HL-60 (cell line): ENCODE measurements at regions not wholly inside any gene's neighbourhood (a gene's known extent, or its start where the extent isn't known, plus 50 kb on each side); places are given as distances from the start of the nearest gene placed in this dataset.

Experiments
- DNase-seq, 2 experiments: peaks; one replicate each; pipeline ENCODE4 v3.0.0-alpha.2; 2010 to 2020; ENCODE audit warnings: low read depth in 1 of 2, low spot score in 1 of 2
- H3K27ac ChIP-seq: fragments of 250-450 bp; sonication (Bioruptor Pico); replicated peaks from 2 replicates; pipeline ENCODE4 v1.5.1; 2020; ENCODE audit warnings: mild to moderate bottlenecking, moderate library complexity
- H3K27me3 ChIP-seq: fragments of 250-450 bp; sonication (Bioruptor Pico); 2 replicates; pipeline ENCODE4 v1.5.1; 2021; ENCODE audit warnings: mild to moderate bottlenecking, moderate library complexity; ENCODE audit not compliant: insufficient read depth, poor library complexity, severe bottlenecking
- H3K4me3 ChIP-seq: replicated peaks from 2 replicates; pipeline ENCODE4 v1.5.1; 2011; ENCODE audit warnings: mild to moderate bottlenecking, control low read depth, low read length; ENCODE audit not compliant: insufficient read depth
- CTCF ChIP-seq: IDR thresholded peaks from one replicate; pipeline ENCODE4 v1.5.1; 2011; ENCODE audit warnings: low read length, control low read depth, inconsistent platforms; ENCODE audit not compliant: insufficient read depth
- GABPA ChIP-seq: IDR thresholded peaks from 2 replicates; pipeline ENCODE4 v1.6.1; 2012; ENCODE audit warnings: low read depth
- POLR2AphosphoS5 ChIP-seq: IDR thresholded peaks from 2 replicates; pipeline ENCODE4 v1.6.1; 2012; ENCODE audit warnings: low read depth
- REST ChIP-seq: IDR thresholded peaks from 2 replicates; pipeline ENCODE4 v1.6.1; 2012; ENCODE audit warnings: low read depth; ENCODE audit not compliant: insufficient replicate concordance
- SPI1 ChIP-seq: IDR thresholded peaks from 2 replicates; pipeline ENCODE4 v1.6.1; 2012; ENCODE audit warnings: low read depth, mild to moderate bottlenecking, borderline replicate concordance

GRCh38 chr9:84170521-84171141, 169.9 kb downstream of the SLC28A3 start:
- Histone ChIP-seq H3K27ac (no peak overlapping the region), H3K4me3 (no peak overlapping the region), H3K27me3 (no peaks in the 10 kb centered on the region)
- TF ChIP-seq SPI1 (no peak), POLR2AphosphoS5 (no peak), REST (no peak), CTCF (no peak), GABPA (no peak)
- no peak for DNase-seq

GRCh38 chr9:84173961-84174360, 166.6 kb downstream of the SLC28A3 start:
- TF ChIP-seq SPI1 (no peak), REST (no peak), POLR2AphosphoS5 (no peak), GABPA (no peak), CTCF (no peak)

GRCh38 chr9:84174486-84174885, 166.1 kb downstream of the SLC28A3 start:
- TF ChIP-seq CTCF (no peak), REST (no peak), SPI1 (peak; percentile 92)
- Histone ChIP-seq H3K27ac (no peak overlapping the region), H3K27me3 (no peaks in the 10 kb centered on the region), H3K4me3 (no peak overlapping the region)
- peak; percentile 17 to 64 for DNase-seq

More at GRCh38 chr9:84173961-84174360, 166.6 kb downstream of the SLC28A3 start:
- DNase-seq = no peak
- no peak overlapping the region for H3K27ac ChIP-seq
- no peaks in the 10 kb centered on the region for H3K27me3 ChIP-seq
- H3K4me3 ChIP-seq = no peak overlapping the region
